HEK293T (cell line): ENCODE measurements at regions not wholly inside any gene's neighbourhood (a gene's known extent, or its start where the extent isn't known, plus 50 kb on each side); places are given as distances from the start of the nearest gene placed in this dataset.

ENCODE experiments used
- CTCF ChIA-PET: fragments of 350-600 bp; formaldehyde crosslinking; extraction: SDS; loops from one replicate; lab custom pipeline; 2021; ENCODE audit warnings: antibody characterized with exemption, inconsistent platforms; lab: Yijun Ruan, JAX
- POLR2A ChIA-PET: fragments of 350-600 bp; formaldehyde crosslinking; extraction: SDS; loops from one replicate; lab custom pipeline; 2020; ENCODE audit warnings: antibody characterized with exemption, inconsistent platforms; lab: Yijun Ruan, JAX
- DNase-seq: peaks from one replicate; pipeline ENCODE4 v3.0.0; 2012; ENCODE audit warnings: mixed read lengths; ENCODE audit errors: extremely low spot score
- ARNT ChIP-seq: fragments of 450-650 bp; IDR thresholded peaks from 2 replicates; pipeline ENCODE4 v1.6.1; 2017; ENCODE audit warnings: mild to moderate bottlenecking
- BHLHE40 ChIP-seq: fragments of 450-650 bp; IDR thresholded peaks from 2 replicates; pipeline ENCODE4 v1.6.1; 2016; ENCODE audit warnings: mild to moderate bottlenecking, moderate library complexity, borderline replicate concordance
- CTBP1 ChIP-seq: fragments of 450-650 bp; IDR thresholded peaks from 2 replicates; pipeline ENCODE4 v1.6.1; 2016; ENCODE audit warnings: borderline replicate concordance
- ELF4 ChIP-seq: fragments of 450-650 bp; IDR thresholded peaks from 2 replicates; pipeline ENCODE4 v1.6.1; 2017; ENCODE audit warnings: antibody characterized with exemption
- FOXA1 ChIP-seq: fragments of 450-650 bp; IDR thresholded peaks from 2 replicates; pipeline ENCODE4 v1.6.1; 2016; ENCODE audit warnings: mild to moderate bottlenecking
- FOXK2 ChIP-seq: fragments of 450-650 bp; IDR thresholded peaks from 2 replicates; pipeline ENCODE4 v1.6.1; 2016; ENCODE audit warnings: mild to moderate bottlenecking
- FOXM1 ChIP-seq: fragments of 450-650 bp; IDR thresholded peaks from 2 replicates; pipeline ENCODE4 v1.6.1; 2017; ENCODE audit warnings: mild to moderate bottlenecking, borderline replicate concordance
- HDGF ChIP-seq: fragments of 450-650 bp; IDR thresholded peaks from 2 replicates; pipeline ENCODE4 v1.6.1; 2017; ENCODE audit warnings: antibody characterized with exemption, borderline replicate concordance
- L3MBTL2 ChIP-seq: fragments of 450-650 bp; conservative IDR thresholded peaks from 2 replicates; pipeline ENCODE4 v1.6.1; 2016; ENCODE audit warnings: mild to moderate bottlenecking
- LEF1 ChIP-seq: fragments of 450-650 bp; IDR thresholded peaks from 2 replicates; pipeline ENCODE4 v1.6.1; 2017; ENCODE audit warnings: mild to moderate bottlenecking, borderline replicate concordance
- NFRKB ChIP-seq: fragments of 450-650 bp; IDR thresholded peaks from 2 replicates; pipeline ENCODE4 v1.6.1; 2016; ENCODE audit warnings: mild to moderate bottlenecking, moderate library complexity
- SP1 ChIP-seq: fragments of 450-650 bp; IDR thresholded peaks from 2 replicates; pipeline ENCODE4 v1.6.1; 2017
- SUZ12 ChIP-seq: fragments of 450-650 bp; IDR thresholded peaks from 2 replicates; pipeline ENCODE4 v1.6.1; 2016; ENCODE audit warnings: mild to moderate bottlenecking
- TARDBP ChIP-seq: fragments of 450-650 bp; IDR thresholded peaks from 2 replicates; pipeline ENCODE4 v1.6.1; 2016
- ZNF384 ChIP-seq: fragments of 450-650 bp; IDR thresholded peaks from 2 replicates; pipeline ENCODE4 v1.6.1; 2016
- TF ChIP-seq, protein P1 (sequence below): fragments of 450-650 bp; IDR thresholded peaks from 2 replicates; pipeline ENCODE4 v1.6.1; 2016

DNA sequence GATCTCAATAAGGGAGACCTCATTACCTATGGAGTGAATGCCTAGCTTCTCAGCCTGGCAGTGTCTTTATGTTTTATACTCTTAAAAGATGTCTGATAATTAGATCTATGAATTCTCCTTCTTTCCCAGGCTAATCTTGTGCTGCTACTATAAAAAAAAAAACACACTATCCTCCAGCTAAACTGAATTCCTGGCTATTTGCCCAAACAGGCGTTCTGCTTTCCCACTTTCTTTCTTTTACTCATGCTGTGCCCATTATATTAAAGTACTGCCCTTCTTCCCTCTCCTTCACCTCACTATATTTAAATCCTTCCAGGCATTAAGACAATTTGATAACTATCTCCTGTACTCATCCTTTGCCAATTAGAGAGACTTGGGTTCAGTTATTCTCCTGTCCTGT lies 1134.9 kb downstream of the ROBO2 start:
- ChIA-PET CTCF (no interaction called here), POLR2A (no interaction called here)
- TF ChIP-seq ZNF384 (no peak), FOXA1 (no peak), SP1 (no peak), BHLHE40 (no peak), ARNT (no peak), FOXM1 (no peak), CTBP1 (no peak), FOXK2 (no peak)
- TF ChIP-seq, protein P1, sequence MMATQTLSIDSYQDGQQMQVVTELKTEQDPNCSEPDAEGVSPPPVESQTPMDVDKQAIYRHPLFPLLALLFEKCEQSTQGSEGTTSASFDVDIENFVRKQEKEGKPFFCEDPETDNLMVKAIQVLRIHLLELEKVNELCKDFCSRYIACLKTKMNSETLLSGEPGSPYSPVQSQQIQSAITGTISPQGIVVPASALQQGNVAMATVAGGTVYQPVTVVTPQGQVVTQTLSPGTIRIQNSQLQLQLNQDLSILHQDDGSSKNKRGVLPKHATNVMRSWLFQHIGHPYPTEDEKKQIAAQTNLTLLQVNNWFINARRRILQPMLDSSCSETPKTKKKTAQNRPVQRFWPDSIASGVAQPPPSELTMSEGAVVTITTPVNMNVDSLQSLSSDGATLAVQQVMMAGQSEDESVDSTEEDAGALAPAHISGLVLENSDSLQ: no peak
- no peak for DNase-seq

DNA sequence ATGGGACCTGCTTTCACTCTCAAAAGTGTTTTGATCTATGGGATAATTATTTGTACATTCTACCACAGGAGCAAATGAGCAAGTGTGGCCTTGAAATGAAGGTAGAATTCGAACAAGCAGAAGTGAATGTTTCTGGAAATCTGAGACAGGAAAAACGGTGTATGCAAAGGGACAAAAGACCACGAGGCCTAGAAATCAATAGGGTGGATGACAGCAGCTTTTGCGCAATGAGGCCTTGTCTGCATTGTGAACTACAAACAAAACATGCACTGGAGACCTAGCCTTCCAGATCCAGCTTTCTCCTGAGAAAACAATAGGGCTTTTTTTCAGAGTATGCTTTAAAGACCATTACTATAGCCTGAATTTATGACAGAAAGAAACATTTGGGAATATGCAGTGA lies 1137.0 kb downstream of the ROBO2 start:
- no peak for DNase-seq
- ChIA-PET POLR2A (no interaction called here), CTCF (no interaction called here)
- no peak for TF ChIP-seq FOXK2
- TF ChIP-seq FOXM1: no peak
- no peak for TF ChIP-seq LEF1
- TF ChIP-seq ELF4: no peak
- no peak for TF ChIP-seq SP1
- no peak for TF ChIP-seq CTBP1
- no peak for TF ChIP-seq BHLHE40
- no peak for TF ChIP-seq SUZ12
- TF ChIP-seq ARNT: no peak
- no peak for TF ChIP-seq L3MBTL2
- TF ChIP-seq FOXA1: no peak
- TF ChIP-seq NFRKB: no peak
- TF ChIP-seq, protein P1: no peak
- TF ChIP-seq TARDBP: no peak
- no peak for TF ChIP-seq ZNF384
- no peak for TF ChIP-seq HDGF

DNA sequence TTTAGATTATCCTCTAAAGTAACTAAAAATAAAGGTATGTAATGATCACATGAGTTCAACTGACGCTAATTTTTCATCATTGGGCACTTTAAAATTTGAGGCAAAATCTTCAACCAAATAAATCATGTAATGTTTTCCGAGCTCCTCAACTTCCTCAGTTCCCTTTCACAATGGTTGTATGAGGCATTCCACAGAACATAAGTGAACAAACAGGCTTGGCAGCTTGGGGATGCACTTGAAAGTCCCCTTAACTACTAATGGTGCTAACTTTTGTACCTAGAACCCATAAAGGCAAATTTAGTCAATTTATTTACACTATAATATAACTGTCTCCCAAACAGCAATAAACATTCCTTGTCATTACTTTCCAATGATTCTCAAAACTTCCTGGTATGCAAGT lies 1137.9 kb downstream of the ROBO2 start:
- POLR2A ChIA-PET: no interaction called here

DNA sequence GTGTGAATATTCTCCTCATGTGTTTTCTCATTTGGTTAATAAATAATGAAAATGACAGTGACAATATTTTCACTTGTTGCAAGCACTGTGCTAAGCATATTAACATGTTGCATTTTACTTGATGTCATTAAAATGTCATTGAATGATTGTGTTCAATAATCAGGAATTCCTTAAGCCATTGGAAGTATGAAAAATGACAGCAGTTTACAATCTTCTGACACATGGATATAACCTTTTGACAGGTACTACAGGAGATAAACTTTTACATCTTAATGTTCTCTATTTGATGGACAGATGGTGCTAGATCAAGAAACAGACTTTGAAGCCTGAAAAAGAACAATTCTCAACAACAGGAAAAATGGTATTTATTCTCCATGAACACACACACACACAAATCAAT lies 1138.3 kb downstream of the ROBO2 start:
- POLR2A ChIA-PET: no interaction called here
- CTCF ChIA-PET: no interaction called here

More for the DNA sequence above, 1137.9 kb downstream of the ROBO2 start:
- DNase-seq: no peak
- no peak for TF ChIP-seq SP1
- no peak for TF ChIP-seq FOXM1
- no peak for TF ChIP-seq HDGF
- no peak for TF ChIP-seq ZNF384
- TF ChIP-seq FOXA1: no peak
- TF ChIP-seq FOXK2: no peak
- TF ChIP-seq LEF1: no peak
- CTCF ChIA-PET: no interaction called here

DNA sequence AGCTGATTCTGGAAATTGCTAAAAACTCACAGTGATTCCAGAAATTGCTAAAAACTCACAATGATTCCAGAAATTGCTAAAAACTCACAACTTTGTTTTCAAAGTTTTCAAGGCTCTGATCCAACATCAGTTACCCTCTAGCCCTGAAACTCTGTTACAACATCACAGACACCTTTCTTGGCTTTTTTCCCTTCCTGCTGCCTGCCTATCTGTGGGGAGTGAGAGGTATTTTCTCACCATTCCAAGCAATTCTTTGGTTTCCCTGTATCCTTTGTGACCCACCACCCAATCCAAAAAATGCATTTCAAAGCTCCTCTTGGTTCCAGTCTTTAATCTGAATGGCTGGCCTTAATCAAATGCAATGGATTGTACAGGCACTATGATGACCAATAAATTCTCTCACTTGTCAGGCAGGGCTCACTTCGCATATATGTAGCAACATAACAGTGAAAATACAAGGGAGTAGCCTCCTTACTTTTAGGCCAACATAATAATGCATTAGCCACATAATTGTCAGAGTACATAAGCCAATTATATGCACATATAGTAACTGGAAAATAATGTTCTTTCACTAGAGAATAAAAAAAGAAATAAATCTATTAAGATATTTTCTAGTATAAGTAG lies 1139.0 kb downstream of the ROBO2 start:
- POLR2A ChIA-PET: no interaction called here
- no peak for TF ChIP-seq HDGF
- TF ChIP-seq SP1: no peak
- TF ChIP-seq BHLHE40: no peak
- TF ChIP-seq, protein P1: no peak
- no peak for TF ChIP-seq SUZ12
- no peak for TF ChIP-seq FOXM1
- no peak for TF ChIP-seq ELF4
- no peak for TF ChIP-seq NFRKB
- no peak for DNase-seq

More for the DNA sequence above, 1138.3 kb downstream of the ROBO2 start:
- no peak for TF ChIP-seq SUZ12
- no peak for TF ChIP-seq ARNT
- TF ChIP-seq, protein P1: peak; percentile 43; the same call in 1 of the 2 replicates
- TF ChIP-seq SP1: no peak
- DNase-seq: no peak

DNA sequence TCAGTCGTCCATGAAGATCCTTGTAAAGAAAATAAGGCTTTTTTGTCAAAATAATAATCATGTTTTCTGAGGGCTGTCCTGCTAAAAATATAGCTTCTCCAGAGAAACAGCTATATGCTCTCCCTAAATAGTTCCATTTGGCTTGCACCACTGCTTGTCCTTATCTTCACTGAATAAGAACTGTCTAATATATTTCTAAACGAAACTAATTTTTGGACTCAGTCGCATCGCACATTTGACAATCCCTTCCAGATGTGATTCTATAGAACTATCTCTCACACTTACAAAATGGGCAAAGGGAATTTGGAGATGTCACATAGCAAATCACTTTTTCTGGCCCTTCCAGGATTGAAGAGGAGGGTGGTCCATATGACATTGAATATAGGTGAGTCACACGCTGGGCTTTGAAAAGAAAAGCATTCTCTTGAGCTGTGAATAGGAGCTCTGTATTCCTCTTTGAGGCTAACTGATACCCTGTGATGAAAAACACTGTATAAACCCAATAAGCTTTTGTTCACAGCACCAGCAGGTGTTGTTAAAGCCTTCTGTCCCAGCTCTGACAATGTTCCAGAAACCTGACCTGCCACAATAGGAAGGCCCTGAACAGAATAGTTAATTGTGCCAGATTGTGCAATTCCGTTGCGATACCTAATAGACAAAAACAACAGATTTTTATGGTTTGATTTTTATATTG lies 1144.2 kb downstream of the ROBO2 start:
- ChIA-PET CTCF (interaction anchor here (0.6 kb wide), 1 partner anchor 1140 kb away, joined by 3 read pairs; no protein-coding TSS in a partner anchor), POLR2A (no interaction called here)
- TF ChIP-seq NFRKB: no peak
- TF ChIP-seq CTBP1: no peak
- TF ChIP-seq, protein P1: no peak
- no peak for TF ChIP-seq FOXA1
- no peak for TF ChIP-seq L3MBTL2
- no peak for TF ChIP-seq SUZ12
- TF ChIP-seq ARNT: no peak
- no peak for TF ChIP-seq FOXM1
- TF ChIP-seq HDGF: no peak
- TF ChIP-seq SP1: no peak
- TF ChIP-seq BHLHE40: no peak
- no peak for TF ChIP-seq TARDBP
- TF ChIP-seq LEF1: no peak
- no peak for TF ChIP-seq ELF4
- no peak for DNase-seq

More for the DNA sequence above, 1139.0 kb downstream of the ROBO2 start:
- CTCF ChIA-PET: no interaction called here
